ENCODE measurements at regions not wholly inside any gene's neighbourhood (a gene's known extent, or its start where the extent isn't known, plus 50 kb on each side); places are given as distances from the start of the nearest gene placed in this dataset.

DNA sequence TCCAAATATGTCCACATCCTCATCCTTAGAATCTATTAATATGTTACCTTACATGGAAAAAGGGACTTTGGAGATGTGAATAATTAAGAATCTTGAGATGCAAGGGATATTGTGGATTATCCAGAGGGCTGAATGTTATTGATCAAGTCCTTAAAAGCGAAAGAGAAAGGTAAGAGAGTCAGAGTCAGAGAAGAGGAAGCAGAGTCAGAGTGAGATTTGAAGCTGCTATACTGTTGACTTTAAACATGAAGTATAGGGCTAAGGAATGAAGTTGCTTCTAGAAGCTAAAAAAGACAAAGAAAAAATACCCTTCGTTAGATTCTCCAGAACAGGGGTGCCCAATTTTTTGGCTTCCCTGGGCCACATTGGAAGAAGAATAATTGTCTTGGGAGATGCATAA, 627.2 kb upstream of the SLITRK6 start:
- no peak for TF ChIP-seq POLR2A (IDR thresholded peaks at IDR 0.05)
- TF ChIP-seq, protein P1, sequence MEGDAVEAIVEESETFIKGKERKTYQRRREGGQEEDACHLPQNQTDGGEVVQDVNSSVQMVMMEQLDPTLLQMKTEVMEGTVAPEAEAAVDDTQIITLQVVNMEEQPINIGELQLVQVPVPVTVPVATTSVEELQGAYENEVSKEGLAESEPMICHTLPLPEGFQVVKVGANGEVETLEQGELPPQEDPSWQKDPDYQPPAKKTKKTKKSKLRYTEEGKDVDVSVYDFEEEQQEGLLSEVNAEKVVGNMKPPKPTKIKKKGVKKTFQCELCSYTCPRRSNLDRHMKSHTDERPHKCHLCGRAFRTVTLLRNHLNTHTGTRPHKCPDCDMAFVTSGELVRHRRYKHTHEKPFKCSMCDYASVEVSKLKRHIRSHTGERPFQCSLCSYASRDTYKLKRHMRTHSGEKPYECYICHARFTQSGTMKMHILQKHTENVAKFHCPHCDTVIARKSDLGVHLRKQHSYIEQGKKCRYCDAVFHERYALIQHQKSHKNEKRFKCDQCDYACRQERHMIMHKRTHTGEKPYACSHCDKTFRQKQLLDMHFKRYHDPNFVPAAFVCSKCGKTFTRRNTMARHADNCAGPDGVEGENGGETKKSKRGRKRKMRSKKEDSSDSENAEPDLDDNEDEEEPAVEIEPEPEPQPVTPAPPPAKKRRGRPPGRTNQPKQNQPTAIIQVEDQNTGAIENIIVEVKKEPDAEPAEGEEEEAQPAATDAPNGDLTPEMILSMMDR (IDR thresholded peaks at IDR 0.05 in 4 of 5, conservative IDR thresholded peaks at IDR 0.05 in 1 of 5), result no peak
- ATAC-seq (no peak), DNase-seq (no peak)
- in situ Hi-C loops (cut with MboI; ENCODE audit: low sequenced_read_pairs in 4 of 4) (no loop called here), intact Hi-C loops (cut with DNase I; ENCODE audit: low total_unique reads) (no loop called here)
- Histone ChIP-seq H3K9me3 (no peaks in the 10 kb centered on the region), H3K36me3 (no peaks in the 10 kb centered on the region), H3K4me1 (no peaks in the 10 kb centered on the region), H3K4me3 (no peak overlapping the region), H3K27me3 (no peaks in the 10 kb centered on the region), H3K27ac (no peak overlapping the region)

DNA sequence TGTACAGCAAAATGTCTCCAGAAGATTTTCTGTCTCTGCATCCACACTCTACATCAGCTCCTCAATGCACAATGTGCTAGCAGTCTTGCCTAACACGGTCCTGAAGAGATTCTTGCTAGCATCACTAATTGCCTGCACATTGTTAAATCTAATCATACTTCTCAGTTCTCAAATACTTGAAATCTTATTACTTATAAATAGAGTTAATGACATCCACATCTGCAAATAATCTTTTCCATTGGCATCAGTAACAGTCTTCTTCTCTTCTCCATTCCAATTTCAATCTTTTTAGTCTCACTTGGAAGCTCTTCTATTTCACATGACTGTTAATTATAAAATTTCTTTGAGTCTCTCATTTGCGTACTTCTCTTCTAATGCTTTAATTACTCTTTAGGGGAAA, 630.5 kb upstream of the SLITRK6 start:
- TF ChIP-seq, protein P1 (IDR thresholded peaks at IDR 0.05 in 4 of 5, conservative IDR thresholded peaks at IDR 0.05 in 1 of 5), result no peak
- TF ChIP-seq POLR2A (IDR thresholded peaks at IDR 0.05), result no peak
- DNase-seq (no peak), ATAC-seq (no peak)
- Histone ChIP-seq H3K4me3 (no peak overlapping the region), H3K9me3 (no peaks in the 10 kb centered on the region), H3K27me3 (no peaks in the 10 kb centered on the region), H3K36me3 (no peaks in the 10 kb centered on the region), H3K4me1 (no peaks in the 10 kb centered on the region), H3K27ac (no peak overlapping the region)
- in situ Hi-C loops (cut with MboI; ENCODE audit: low sequenced_read_pairs in 4 of 4) (no loop called here), intact Hi-C loops (cut with DNase I; ENCODE audit: low total_unique reads) (no loop called here)

DNA sequence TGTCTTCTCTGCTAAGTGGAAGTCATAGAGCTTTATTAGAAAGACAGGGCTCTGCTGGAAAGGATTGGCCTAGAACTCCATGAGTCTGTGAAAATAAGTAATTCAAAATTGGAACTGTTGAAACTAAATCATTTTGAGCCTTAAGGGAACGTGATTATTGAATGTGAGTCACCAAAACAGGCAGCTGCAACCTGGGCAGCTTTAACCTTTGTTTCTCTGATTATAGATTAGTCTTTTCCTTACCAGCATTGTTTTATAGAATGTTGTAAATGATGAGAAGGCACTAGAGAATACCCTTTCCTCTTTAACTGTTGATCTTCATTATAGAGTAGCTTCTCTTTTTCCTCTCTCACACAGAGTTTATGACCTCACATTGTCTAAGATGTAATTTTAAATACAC, 638.8 kb upstream of the SLITRK6 start:
- no peaks in the 10 kb centered on the region for H3K4me1 ChIP-seq
- DNase-seq (no peak), ATAC-seq (no peak)
- intact Hi-C loops (cut with DNase I; ENCODE audit: low total_unique reads), result no loop called here
- no peaks in the 10 kb centered on the region for H3K27me3 ChIP-seq
- no peaks in the 10 kb centered on the region for H3K9me3 ChIP-seq
- TF ChIP-seq POLR2A (IDR thresholded peaks at IDR 0.05), result no peak
- TF ChIP-seq, protein P1 (IDR thresholded peaks at IDR 0.05 in 4 of 5, conservative IDR thresholded peaks at IDR 0.05 in 1 of 5), result no peak
- in situ Hi-C loops (cut with MboI; ENCODE audit: low sequenced_read_pairs in 4 of 4), result no loop called here
- no peak overlapping the region for H3K4me3 ChIP-seq
- H3K36me3 ChIP-seq, result no peaks in the 10 kb centered on the region
- H3K27ac ChIP-seq, result no peak overlapping the region

DNA sequence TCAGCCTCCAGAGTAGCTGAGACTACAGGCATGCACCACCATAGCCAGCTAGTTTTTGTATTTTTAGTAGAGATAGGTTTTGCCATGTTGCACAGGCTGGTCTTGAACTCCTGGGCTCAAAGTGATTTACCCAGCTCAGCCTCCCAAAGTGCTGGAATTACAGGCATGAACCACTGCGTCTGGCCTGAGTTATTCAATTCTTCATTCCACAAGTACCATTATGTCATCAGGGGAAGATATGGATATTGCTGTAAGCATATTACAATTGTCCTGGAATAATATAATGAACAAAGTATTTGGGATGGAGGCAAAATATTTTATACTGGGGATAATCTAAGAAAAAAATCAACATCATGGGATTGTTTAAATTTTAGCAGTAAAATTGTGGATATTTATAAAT, 646.0 kb upstream of the SLITRK6 start:
- Histone ChIP-seq H3K4me3 (no peak overlapping the region), H3K9me3 (no peaks in the 10 kb centered on the region), H3K4me1 (no peaks in the 10 kb centered on the region), H3K27me3 (no peaks in the 10 kb centered on the region), H3K36me3 (no peaks in the 10 kb centered on the region), H3K27ac (no peak overlapping the region)
- DNase-seq, result no peak
- TF ChIP-seq, protein P1 (IDR thresholded peaks at IDR 0.05 in 4 of 5, conservative IDR thresholded peaks at IDR 0.05 in 1 of 5), result no peak
- TF ChIP-seq POLR2A (IDR thresholded peaks at IDR 0.05), result no peak
- in situ Hi-C loops (cut with MboI; ENCODE audit: low sequenced_read_pairs in 4 of 4), result no loop called here
- no peak for ATAC-seq
- intact Hi-C loops (cut with DNase I; ENCODE audit: low total_unique reads), result no loop called here

DNA sequence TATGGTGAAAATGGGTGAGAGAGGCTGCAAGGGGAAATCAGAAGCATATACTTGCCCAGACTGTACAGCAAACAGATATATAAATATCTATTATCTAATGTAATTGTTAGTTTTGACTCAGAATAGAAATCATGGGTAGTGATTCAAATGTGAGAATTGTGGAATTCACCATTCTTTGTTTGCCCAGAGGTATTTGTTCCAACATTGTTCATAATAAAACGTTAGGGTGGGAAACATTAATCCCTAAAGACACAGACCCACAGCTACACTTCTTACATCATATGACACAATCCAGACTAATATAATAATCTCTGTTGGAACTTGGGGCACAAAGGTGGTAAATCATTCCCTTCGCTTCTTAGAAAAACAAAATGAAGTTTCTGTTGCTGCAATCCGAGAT, 646.5 kb upstream of the SLITRK6 start:
- H3K27ac ChIP-seq, result no peak overlapping the region
- no peaks in the 10 kb centered on the region for H3K27me3 ChIP-seq
- ATAC-seq, result no peak
- in situ Hi-C loops (cut with MboI; ENCODE audit: low sequenced_read_pairs in 4 of 4), result no loop called here
- no peak for DNase-seq
- no peaks in the 10 kb centered on the region for H3K9me3 ChIP-seq
- no peak for TF ChIP-seq POLR2A (IDR thresholded peaks at IDR 0.05)
- TF ChIP-seq, protein P1 (IDR thresholded peaks at IDR 0.05 in 4 of 5, conservative IDR thresholded peaks at IDR 0.05 in 1 of 5), result no peak
- H3K4me3 ChIP-seq, result no peak overlapping the region
- H3K36me3 ChIP-seq, result no peaks in the 10 kb centered on the region
- intact Hi-C loops (cut with DNase I; ENCODE audit: low total_unique reads), result no loop called here
- H3K4me1 ChIP-seq, result no peaks in the 10 kb centered on the region

Measured in gastrocnemius medialis (tissue), 4 donors.